PC-9 (cell line): ENCODE measurements at regions not wholly inside any gene's neighbourhood (a gene's known extent, or its start where the extent isn't known, plus 50 kb on each side); places are given as distances from the start of the nearest gene placed in this dataset.

Experiments used
- BruUV-seq: library from RNA; stranded (reverse); fragments of 400-500 nt; replicated peaks from 2 replicates; lab custom pipeline; 2021; lab: Mats Ljungman, UMichigan
- CTCF ChIA-PET: fragments of 300-600 bp; sonication (Branson Sonifier 250); formaldehyde crosslinking; loops from one replicate; lab custom pipeline; 2022; ENCODE audit warnings: antibody characterized with exemption; lab: Charles Lee
- POLR2A ChIA-PET: fragments of 300-600 bp; sonication (Branson Sonifier 250); formaldehyde crosslinking; loops from one replicate; lab custom pipeline; 2022; ENCODE audit warnings: antibody characterized with exemption; ENCODE audit not compliant: unreplicated experiment; lab: Charles Lee
- DNase-seq, 2 experiments: peaks; one replicate each; pipeline versions ENCODE4 v3.0.0 to v3.0.0-alpha.2; 2015 to 2022; ENCODE audit warnings: mixed read lengths in 1 of 2
- H2AFZ ChIP-seq: fragments of 200-600 bp; sonication (generic); 2 replicates; pipeline ENCODE4 v1.8.1; 2017; ENCODE audit warnings: antibody characterized with exemption
- H3F3A ChIP-seq: fragments of 200-600 bp; sonication (generic); 2 replicates; pipeline ENCODE4 v1.8.1; 2017; ENCODE audit warnings: antibody characterized with exemption, mild to moderate bottlenecking, low read depth; ENCODE audit not compliant: insufficient read depth
- H3K27ac ChIP-seq: fragments of 200-600 bp; sonication (generic); 2 replicates; pipeline ENCODE4 v1.6.1; 2016; ENCODE audit warnings: mixed run types
- H3K27me3 ChIP-seq: fragments of 200-600 bp; sonication (generic); 2 replicates; pipeline ENCODE4 v1.6.1; 2016; ENCODE audit warnings: low read depth, mixed run types; ENCODE audit not compliant: insufficient read depth
- H3K36me3 ChIP-seq: fragments of 200-600 bp; sonication (generic); 2 replicates; pipeline ENCODE4 v1.6.1; 2016; ENCODE audit warnings: low read depth, mixed run types
- H3K4me1 ChIP-seq: fragments of 200-600 bp; sonication (generic); replicated peaks from 2 replicates; pipeline ENCODE4 v1.6.1; 2016; ENCODE audit warnings: mixed run types; ENCODE audit not compliant: insufficient read depth
- H3K4me2 ChIP-seq: fragments of 200-600 bp; sonication (generic); 2 replicates; pipeline ENCODE4 v1.6.1; 2017; ENCODE audit warnings: mixed run types
- H3K4me3 ChIP-seq: fragments of 200-600 bp; sonication (generic); 2 replicates; pipeline ENCODE4 v1.6.1; 2016; ENCODE audit warnings: mixed run types
- H3K79me2 ChIP-seq: fragments of 200-600 bp; sonication (generic); 2 replicates; pipeline ENCODE4 v1.6.1; 2017; ENCODE audit warnings: low read depth, mixed run types
- H3K9me2 ChIP-seq: fragments of 200-600 bp; sonication (generic); 2 replicates; pipeline ENCODE4 v1.8.1; 2017; ENCODE audit warnings: mild to moderate bottlenecking; ENCODE audit not compliant: insufficient read depth
- H3K9me3 ChIP-seq: fragments of 200-600 bp; sonication (generic); 2 replicates; pipeline ENCODE4 v1.8.1; 2016; ENCODE audit warnings: low read depth; ENCODE audit not compliant: insufficient read depth
- H4K20me1 ChIP-seq: fragments of 200-600 bp; sonication (generic); 2 replicates; pipeline ENCODE4 v1.8.1; 2017; ENCODE audit not compliant: insufficient read depth
- EZH2 ChIP-seq: fragments of 200-600 bp; sonication (generic); IDR thresholded peaks from 2 replicates; pipeline ENCODE4 v1.8.0; 2017; ENCODE audit warnings: antibody characterized with exemption, low read depth
- intact Hi-C: fragments of 100-400 bp; cut with micrococcal nuclease; formaldehyde crosslinking; loops from one replicate; pipeline ENCODE4 v1.10.0; 2022; ENCODE audit not compliant: unreplicated experiment
- TF ChIP-seq, protein P1 (sequence below): fragments of 200-600 bp; sonication (generic); conservative IDR thresholded peaks from 2 replicates; pipeline ENCODE4 v1.6.1; 2017; ENCODE audit warnings: mixed run types, antibody characterized with exemption, mild to moderate bottlenecking, moderate library complexity

- Histone ChIP-seq H3K4me2 (no peak overlapping the region), H3K27me3 (no peaks in the 10 kb centered on the region), H3K36me3 (no peaks in the 10 kb centered on the region), H3K79me2 (no peaks in the 10 kb centered on the region), H3F3A (no peaks in the 10 kb centered on the region), H3K27ac (no peak overlapping the region), H3K4me1 (no peaks in the 10 kb centered on the region), H4K20me1 (no peaks in the 10 kb centered on the region), H3K9me3 (no peaks in the 10 kb centered on the region), H3K9me2 (no peaks in the 10 kb centered on the region), H3K4me3 (no peak overlapping the region), H2AFZ (no peak overlapping the region)
- TF ChIP-seq EZH2: no peak
- TF ChIP-seq, protein P1, sequence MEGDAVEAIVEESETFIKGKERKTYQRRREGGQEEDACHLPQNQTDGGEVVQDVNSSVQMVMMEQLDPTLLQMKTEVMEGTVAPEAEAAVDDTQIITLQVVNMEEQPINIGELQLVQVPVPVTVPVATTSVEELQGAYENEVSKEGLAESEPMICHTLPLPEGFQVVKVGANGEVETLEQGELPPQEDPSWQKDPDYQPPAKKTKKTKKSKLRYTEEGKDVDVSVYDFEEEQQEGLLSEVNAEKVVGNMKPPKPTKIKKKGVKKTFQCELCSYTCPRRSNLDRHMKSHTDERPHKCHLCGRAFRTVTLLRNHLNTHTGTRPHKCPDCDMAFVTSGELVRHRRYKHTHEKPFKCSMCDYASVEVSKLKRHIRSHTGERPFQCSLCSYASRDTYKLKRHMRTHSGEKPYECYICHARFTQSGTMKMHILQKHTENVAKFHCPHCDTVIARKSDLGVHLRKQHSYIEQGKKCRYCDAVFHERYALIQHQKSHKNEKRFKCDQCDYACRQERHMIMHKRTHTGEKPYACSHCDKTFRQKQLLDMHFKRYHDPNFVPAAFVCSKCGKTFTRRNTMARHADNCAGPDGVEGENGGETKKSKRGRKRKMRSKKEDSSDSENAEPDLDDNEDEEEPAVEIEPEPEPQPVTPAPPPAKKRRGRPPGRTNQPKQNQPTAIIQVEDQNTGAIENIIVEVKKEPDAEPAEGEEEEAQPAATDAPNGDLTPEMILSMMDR: no peak
- no peak for DNase-seq
- BruUV-seq: no TSS peak
- POLR2A ChIA-PET: no interaction called here
- CTCF ChIA-PET: no interaction called here
- intact Hi-C loops: no loop called here
Observed at GRCh38 chr13:86900906-86901305, 770.3 kb upstream of the SLITRK5 start.

DNA sequence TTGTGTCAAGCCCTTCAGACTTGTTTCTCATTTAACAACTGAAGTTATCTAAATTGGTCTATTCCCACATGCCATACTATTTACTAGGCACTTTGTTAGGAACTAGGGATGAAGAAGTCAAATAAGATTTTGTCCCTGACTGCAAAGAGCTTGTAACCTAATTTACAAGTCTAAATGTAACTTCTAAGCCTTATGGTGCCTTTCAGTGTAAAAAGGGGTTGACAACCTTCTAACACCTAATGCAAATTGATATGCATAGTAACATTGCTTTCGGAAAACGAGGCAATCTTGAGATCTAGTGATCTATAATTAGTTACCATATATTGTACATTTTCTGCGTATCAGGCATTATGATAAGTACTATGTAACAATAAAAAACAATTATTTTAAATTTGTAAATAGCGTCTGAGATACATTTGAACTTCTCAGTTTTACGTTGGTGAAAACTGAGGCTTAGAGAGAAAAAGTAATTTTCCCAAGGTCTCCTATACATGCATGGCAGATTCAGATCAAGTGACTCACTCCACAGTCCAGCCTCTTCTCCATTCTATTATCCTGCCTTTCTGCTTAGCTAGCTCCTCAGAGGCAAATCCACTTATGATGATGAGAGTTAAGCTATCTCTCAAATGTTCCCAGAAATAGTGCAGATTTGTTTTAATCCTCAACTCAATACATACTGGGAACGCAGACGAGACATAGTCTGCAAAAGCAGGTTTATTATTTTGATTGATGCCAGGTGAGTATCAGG lies 764.9 kb upstream of the SLITRK5 start:
- no peaks in the 10 kb centered on the region for H3K9me3 ChIP-seq
- no peaks in the 10 kb centered on the region for H3K36me3 ChIP-seq
- no peaks in the 10 kb centered on the region for H3K79me2 ChIP-seq
- H3K4me1 ChIP-seq: no peaks in the 10 kb centered on the region
- no TSS peak for BruUV-seq
- H2AFZ ChIP-seq: no peak overlapping the region
- H3K4me3 ChIP-seq: no peak overlapping the region
- no peak for TF ChIP-seq EZH2
- TF ChIP-seq, protein P1: no peak
- no peak for DNase-seq
- no peaks in the 10 kb centered on the region for H3K9me2 ChIP-seq
- intact Hi-C loops: no loop called here
- no peaks in the 10 kb centered on the region for H3K27me3 ChIP-seq
- CTCF ChIA-PET: interaction anchor here (0.6 kb wide), 1 partner anchor 469 kb away, joined by 10 read pairs; no protein-coding TSS in a partner anchor
- POLR2A ChIA-PET: no interaction called here
- H4K20me1 ChIP-seq: no peaks in the 10 kb centered on the region
- no peak overlapping the region for H3K27ac ChIP-seq
- H3K4me2 ChIP-seq: no peak overlapping the region
- H3F3A ChIP-seq: no peaks in the 10 kb centered on the region

DNA sequence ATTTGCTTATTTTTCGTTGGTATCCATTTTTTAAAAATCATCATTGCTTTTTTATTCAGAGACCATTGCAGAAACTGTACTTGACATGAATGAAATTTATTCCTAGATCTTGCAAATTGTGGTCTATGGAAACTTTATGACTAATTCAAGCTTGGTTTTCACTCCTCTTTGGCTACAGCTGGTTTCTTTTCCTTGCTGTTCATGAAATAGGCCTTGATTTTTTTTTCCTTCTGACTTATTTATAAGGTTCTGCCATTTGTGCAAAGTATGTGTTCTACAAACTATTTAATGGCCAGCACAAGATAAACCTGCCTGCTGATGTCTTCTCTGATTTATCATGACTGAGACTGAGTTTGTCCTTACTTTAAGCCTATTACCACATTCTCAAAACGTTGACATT lies 764.0 kb upstream of the SLITRK5 start:
- no peaks in the 10 kb centered on the region for H3F3A ChIP-seq
- no TSS peak for BruUV-seq
- H4K20me1 ChIP-seq: no peaks in the 10 kb centered on the region
- H3K27me3 ChIP-seq: no peaks in the 10 kb centered on the region
- no peak for DNase-seq
- H3K4me3 ChIP-seq: no peak overlapping the region
- no peaks in the 10 kb centered on the region for H3K4me1 ChIP-seq
- no peaks in the 10 kb centered on the region for H3K36me3 ChIP-seq
- POLR2A ChIA-PET: no interaction called here
- H3K4me2 ChIP-seq: no peak overlapping the region
- no peaks in the 10 kb centered on the region for H3K9me3 ChIP-seq
- intact Hi-C loops: no loop called here
- no peaks in the 10 kb centered on the region for H3K9me2 ChIP-seq
- H2AFZ ChIP-seq: no peak overlapping the region
- H3K79me2 ChIP-seq: no peaks in the 10 kb centered on the region
- CTCF ChIA-PET: no interaction called here
- no peak overlapping the region for H3K27ac ChIP-seq
- TF ChIP-seq, protein P1: no peak
- no peak for TF ChIP-seq EZH2
